HCT116 (cell line): ENCODE measurements at regions not wholly inside any gene's neighbourhood (a gene's known extent, or its start where the extent isn't known, plus 50 kb on each side); places are given as distances from the start of the nearest gene placed in this dataset.

ENCODE experiments used
- CEBPB ChIP-seq: IDR thresholded peaks from 2 replicates; pipeline ENCODE4 v1.6.1; 2012; ENCODE audit warnings: low read depth
- CTCF ChIP-seq, 3 experiments: fragments of 200-600 bp in 1 of 3; sonication (generic) in 1 of 3; IDR thresholded peaks in 2 of 3; conservative IDR thresholded peaks in 1 of 3; 2 replicates each; pipeline ENCODE4 v1.5.1; 2012 to 2017; ENCODE audit warnings: low read depth in 2 of 3, low read length in 2 of 3, antibody characterized with exemption in 1 of 3, borderline replicate concordance in 1 of 3, control low read depth in 1 of 3, mild to moderate bottlenecking in 1 of 3, mixed read lengths in 1 of 3, mixed run types in 1 of 3, moderate library complexity in 1 of 3; ENCODE audit not compliant: insufficient read depth in 1 of 3
- EZH2phosphoT487 ChIP-seq: fragments of 200-600 bp; IDR thresholded peaks from 2 replicates; pipeline ENCODE4 v1.6.1; 2018; ENCODE audit warnings: antibody characterized with exemption, borderline replicate concordance
- POLR2A ChIP-seq: IDR thresholded peaks from 2 replicates; pipeline ENCODE4 v1.7.0; 2011; ENCODE audit warnings: borderline replicate concordance; ENCODE audit not compliant: insufficient read depth, insufficient read length; ENCODE audit errors: extremely low read depth
- POLR2AphosphoS5 ChIP-seq: IDR thresholded peaks from 2 replicates; pipeline ENCODE4 v1.6.1; 2011; ENCODE audit warnings: mild to moderate bottlenecking, low read depth, low read length, moderate library complexity
- YY1 ChIP-seq: IDR thresholded peaks from 2 replicates; pipeline ENCODE4 v1.6.1; 2011; ENCODE audit warnings: low read length, low read depth, moderate library complexity, mild to moderate bottlenecking; ENCODE audit not compliant: insufficient replicate concordance; ENCODE audit errors: extremely low read depth
- ZNF274 ChIP-seq: fragments of 200-500 bp; sonication (Bioruptor generic); IDR thresholded peaks from 2 replicates; pipeline ENCODE4 v1.6.1; 2014; ENCODE audit warnings: mild to moderate bottlenecking, low read depth, low read length, inconsistent platforms

- TF ChIP-seq POLR2A (no peak), CTCF (IDR thresholded peaks at IDR 0.05 in 2 of 3, conservative IDR thresholded peaks at IDR 0.05 in 1 of 3; ENCODE audit: borderline replicate concordance in 1 of 3, insufficient read depth in 1 of 3, low read depth in 2 of 3, low read length in 2 of 3) (no peak), EZH2phosphoT487 (no peak), ZNF274 (no peak), POLR2AphosphoS5 (no peak), CEBPB (no peak), YY1 (no peak)
Measured at GRCh38 chr11:116696381-116696941, 76.3 kb downstream of the BUD13 start.
